GM12878 (cell line): ENCODE measurements at regions not wholly inside any gene's neighbourhood (a gene's known extent, or its start where the extent isn't known, plus 50 kb on each side); places are given as distances from the start of the nearest gene placed in this dataset.

ENCODE experiments used
- ATAC-seq: fragments of 200-7000 bp; cut with Tn5 transposase; 3 replicates; pipeline ENCODE4 v1.9.1; 2020; ENCODE audit warnings: mild to moderate bottlenecking, moderate library complexity
- BruUV-seq: library from RNA; stranded (reverse); fragments of 400-500 nt; replicated peaks from 2 replicates; lab custom pipeline; 2021; lab: Mats Ljungman, UMichigan
- CTCF ChIA-PET: fragments of 300-600 bp; sonication (Branson Sonifier 250); formaldehyde crosslinking; extraction: SDS; loops from one replicate; lab custom pipeline; 2021; ENCODE audit warnings: inconsistent platforms; lab: Yijun Ruan, JAX
- POLR2A ChIA-PET: fragments of 350-600 bp; formaldehyde crosslinking; extraction: SDS; loops from one replicate; lab custom pipeline; 2021; ENCODE audit warnings: inconsistent platforms; lab: Charles Lee
- RAD21 ChIA-PET: fragments of 300-600 bp; sonication (Branson Sonifier 250); formaldehyde crosslinking; loops from one replicate; lab custom pipeline; 2023; ENCODE audit warnings: antibody characterized with exemption; ENCODE audit not compliant: unreplicated experiment; lab: Charles Lee
- SMC1A ChIA-PET: fragments of 300-600 bp; sonication (Branson Sonifier 250); formaldehyde crosslinking; loops from one replicate; lab custom pipeline; 2023; ENCODE audit not compliant: unreplicated experiment, uncharacterized antibody; lab: Charles Lee
- DNase-seq: peaks from one replicate; pipeline ENCODE4 v3.0.0-alpha.2; 2011; ENCODE audit warnings: low read depth, low spot score
- FAIRE-seq: peaks from 3 replicates; lab custom pipeline; 2011; peaks lifted over from hg19 to GRCh38; lab: Jason Lieb, UNC
- H2AFZ ChIP-seq: 2 replicates; pipeline ENCODE4 v1.6.0; 2011; ENCODE audit warnings: low read depth, low read length, control low read depth; ENCODE audit not compliant: control insufficient read depth
- H3K27ac ChIP-seq: 2 replicates; pipeline ENCODE4 v1.5.1; 2011; ENCODE audit warnings: control low read depth; ENCODE audit not compliant: control insufficient read depth, insufficient read depth
- H3K27me3 ChIP-seq, 2 experiments: replicated peaks in 1 of 2; 2 replicates each; pipeline versions ENCODE4 v1.6.0 to v1.6.1; 2011; ENCODE audit warnings: low read length in 1 of 2; ENCODE audit not compliant: control insufficient read depth in 2 of 2, insufficient read depth in 2 of 2
- H3K36me3 ChIP-seq, 2 experiments: 2 replicates each; pipeline ENCODE4 v1.5.1; 2011; ENCODE audit warnings: low read length in 1 of 2; ENCODE audit not compliant: control insufficient read depth in 2 of 2, insufficient read depth in 2 of 2
- H3K4me1 ChIP-seq: 2 replicates; pipeline ENCODE4 v1.6.1; 2011; ENCODE audit warnings: mild to moderate bottlenecking, low read length, moderate library complexity, mixed read lengths; ENCODE audit not compliant: control insufficient read depth, insufficient read depth
- H3K4me2 ChIP-seq: 2 replicates; pipeline ENCODE4 v1.6.0; 2011; ENCODE audit warnings: control low read depth; ENCODE audit not compliant: control insufficient read depth, insufficient read depth
- H3K4me3 ChIP-seq: fragments of 200-600 bp; sonication (generic); 2 replicates; pipeline ENCODE4 v1.5.1; 2016
- H3K79me2 ChIP-seq: 2 replicates; pipeline ENCODE4 v1.6.0; 2011; ENCODE audit warnings: low read length; ENCODE audit not compliant: control insufficient read depth, insufficient read depth
- H3K9ac ChIP-seq: 2 replicates; pipeline ENCODE4 v1.8.0; 2011; ENCODE audit warnings: low read length, control low read depth, mixed read lengths; ENCODE audit not compliant: control insufficient read depth, insufficient read depth
- H3K9me3 ChIP-seq: replicated peaks from 3 replicates; pipeline ENCODE4 v1.5.1; 2011; ENCODE audit warnings: mild to moderate bottlenecking, low read length; ENCODE audit not compliant: control insufficient read depth, insufficient read depth
- H4K20me1 ChIP-seq: 2 replicates; pipeline ENCODE4 v1.6.0; 2011; ENCODE audit not compliant: control insufficient read depth, insufficient read depth
- CBX5 ChIP-seq: sonication (generic); IDR thresholded peaks from 2 replicates; pipeline ENCODE4 v1.6.1; 2016; ENCODE audit warnings: low read depth, moderate library complexity, mild to moderate bottlenecking, inconsistent platforms
- CREM ChIP-seq: IDR thresholded peaks from 2 replicates; pipeline ENCODE4 v1.6.1; 2014; ENCODE audit warnings: antibody characterized with exemption, low read depth
- MXI1 ChIP-seq: fragments of 150-350 bp; IDR thresholded peaks from 2 replicates; pipeline ENCODE4 v1.6.1; 2011; ENCODE audit warnings: low read depth, mild to moderate bottlenecking, inconsistent platforms, low read length, improper control_type of control experiment
- NFYB ChIP-seq: IDR thresholded peaks from 2 replicates; pipeline ENCODE4 v1.6.1; 2011; ENCODE audit warnings: low read depth, mild to moderate bottlenecking, low read length, improper control_type of control experiment, moderate library complexity; ENCODE audit not compliant: insufficient read depth
- PAX5 ChIP-seq: IDR thresholded peaks from 2 replicates; pipeline ENCODE4 v1.6.1; 2011; ENCODE audit warnings: low read depth, low read length, borderline replicate concordance
- RCOR1 ChIP-seq: conservative IDR thresholded peaks from 2 replicates; pipeline ENCODE4 v1.6.1; 2012; ENCODE audit warnings: low read depth, low read length, improper control_type of control experiment
- SMC3 ChIP-seq: IDR thresholded peaks from 2 replicates; pipeline ENCODE4 v1.6.1; 2011; ENCODE audit warnings: low read length, improper control_type of control experiment, borderline replicate concordance
- STAT1 ChIP-seq: fragments of 450-650 bp; conservative IDR thresholded peaks from 2 replicates; pipeline ENCODE4 v1.6.1; 2014; ENCODE audit warnings: antibody characterized with exemption, mild to moderate bottlenecking
- STAT3 ChIP-seq: IDR thresholded peaks from 2 replicates; pipeline ENCODE4 v1.6.1; 2011; ENCODE audit warnings: low read depth, low read length, improper control_type of control experiment
- SUPT20H ChIP-seq: IDR thresholded peaks from 2 replicates; pipeline ENCODE4 v1.6.1; 2011; ENCODE audit warnings: low read depth, mild to moderate bottlenecking, low read length, moderate library complexity, borderline replicate concordance; ENCODE audit not compliant: control insufficient read depth
- TAF1 ChIP-seq: IDR thresholded peaks from 2 replicates; pipeline ENCODE4 v1.6.1; 2011; ENCODE audit warnings: mild to moderate bottlenecking, low read depth, low read length, borderline replicate concordance
- ZZZ3 ChIP-seq: IDR thresholded peaks from 2 replicates; pipeline ENCODE4 v1.6.1; 2011; ENCODE audit warnings: low read depth; ENCODE audit not compliant: control insufficient read depth, insufficient read length
- WGBS: methylation state at CpG from one replicate; pipeline ENCODE4 v1.1.6; 2016; ENCODE audit warnings: low lambda C conversion rate; ENCODE audit not compliant: insufficient replicate concordance, insufficient coverage; ENCODE audit errors: missing lambda C conversion rate; 5-methylcytosine and 5-hydroxymethylcytosine counted together
- in situ Hi-C: fragments of 300-500 bp; cut with MboI; formaldehyde crosslinking; loops from 9 replicates; pipeline ENCODE4 v1.14.3; 2018; ENCODE audit warnings: mixed read lengths
- intact Hi-C: fragments of 100-400 bp; cut with micrococcal nuclease; formaldehyde crosslinking; loops from one replicate; pipeline ENCODE4 v1.14.2; 2022; ENCODE audit not compliant: unreplicated experiment
- TF ChIP-seq, protein P1 (sequence below): fragments of 450-650 bp; IDR thresholded peaks from 2 replicates; pipeline ENCODE4 v1.6.1; 2016; ENCODE audit warnings: mild to moderate bottlenecking

DNA sequence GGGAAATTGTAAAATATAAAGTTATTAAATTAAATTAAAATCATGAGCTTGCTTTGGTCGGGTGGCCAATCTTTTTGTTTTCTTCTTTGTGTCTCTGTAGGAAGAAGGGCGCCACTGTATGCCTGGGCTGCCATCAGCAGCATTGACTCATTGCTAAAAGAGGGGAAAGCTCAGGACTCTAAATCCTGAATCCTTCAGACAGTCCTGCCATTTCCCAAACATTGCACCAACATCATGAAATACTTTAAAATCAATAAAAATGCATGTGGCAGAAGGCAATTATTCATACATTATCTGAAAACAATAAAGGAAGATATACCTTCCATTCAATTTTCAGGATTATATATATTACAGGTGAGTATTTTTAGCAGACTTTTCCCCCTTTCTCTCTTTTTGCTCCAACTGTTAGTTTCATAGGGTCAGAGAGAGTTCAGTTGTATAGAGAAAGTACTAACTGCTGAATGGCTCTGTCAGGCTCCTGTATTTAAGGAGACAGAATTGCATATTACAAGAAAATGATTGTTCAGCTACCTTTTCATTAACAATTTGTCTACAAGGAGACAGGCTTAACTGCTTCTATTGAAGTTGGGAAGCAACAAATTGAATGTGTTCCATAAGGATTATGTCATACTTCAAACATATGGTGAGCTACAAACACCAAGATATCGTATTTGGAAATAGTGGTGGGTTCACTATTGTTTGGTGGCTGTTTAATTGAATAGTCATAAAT is 95.7 kb downstream of the ATPSCKMT start:
- H3K9me3 ChIP-seq, result no peaks in the 10 kb centered on the region
- 26% methylated on average over 3 of the region's 3 CpGs for WGBS
- ATAC-seq (no peak), DNase-seq (no peak), FAIRE-seq (no peak)
- BruUV-seq, result no TSS peak
- POLR2A ChIA-PET, result no interaction called here
- intact Hi-C loops (no loop called here), in situ Hi-C loops (no loop called here)
- no peak for TF ChIP-seq STAT3
- no peak for TF ChIP-seq CBX5
- TF ChIP-seq RCOR1, result no peak
- TF ChIP-seq SUPT20H, result no peak
- no peak for TF ChIP-seq PAX5
- TF ChIP-seq TAF1, result no peak
- TF ChIP-seq CREM, result no peak
- no peak for TF ChIP-seq STAT1
- TF ChIP-seq, protein P1, sequence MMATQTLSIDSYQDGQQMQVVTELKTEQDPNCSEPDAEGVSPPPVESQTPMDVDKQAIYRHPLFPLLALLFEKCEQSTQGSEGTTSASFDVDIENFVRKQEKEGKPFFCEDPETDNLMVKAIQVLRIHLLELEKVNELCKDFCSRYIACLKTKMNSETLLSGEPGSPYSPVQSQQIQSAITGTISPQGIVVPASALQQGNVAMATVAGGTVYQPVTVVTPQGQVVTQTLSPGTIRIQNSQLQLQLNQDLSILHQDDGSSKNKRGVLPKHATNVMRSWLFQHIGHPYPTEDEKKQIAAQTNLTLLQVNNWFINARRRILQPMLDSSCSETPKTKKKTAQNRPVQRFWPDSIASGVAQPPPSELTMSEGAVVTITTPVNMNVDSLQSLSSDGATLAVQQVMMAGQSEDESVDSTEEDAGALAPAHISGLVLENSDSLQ, result no peak
- TF ChIP-seq ZZZ3, result no peak
- TF ChIP-seq MXI1, result no peak
- no peak for TF ChIP-seq NFYB
- no peak for TF ChIP-seq SMC3
- H2AFZ ChIP-seq, result no peak overlapping the region
- no peak overlapping the region for H3K27ac ChIP-seq
- H3K9ac ChIP-seq, result no peak overlapping the region
- H3K36me3 ChIP-seq, result no peaks in the 10 kb centered on the region
- H4K20me1 ChIP-seq, result no peaks in the 10 kb centered on the region
- CTCF ChIA-PET, result no interaction called here
- H3K27me3 ChIP-seq, result no peaks in the 10 kb centered on the region
- no peaks in the 10 kb centered on the region for H3K4me1 ChIP-seq
- H3K4me2 ChIP-seq, result no peak overlapping the region
- SMC1A ChIA-PET, result interaction anchor here (0.6 kb wide), 1 partner anchor 770 kb away, joined by 3 read pairs; no protein-coding TSS in a partner anchor
- no peak overlapping the region for H3K4me3 ChIP-seq
- RAD21 ChIA-PET, result no interaction called here
- no peaks in the 10 kb centered on the region for H3K79me2 ChIP-seq
